Stimulated activated CD8-positive, alpha-beta memory T cell treated with anti-CD3 and anti-CD28 coated beads, Interleukin-7, amount 100 ng/mL, for 24 hours (primary cell): ENCODE measurements at regions not wholly inside any gene's neighbourhood (a gene's known extent, or its start where the extent isn't known, plus 50 kb on each side); places are given as distances from the start of the nearest gene placed in this dataset.

Source experiments
- DNase-seq: peaks from one replicate; pipeline ENCODE4 v3.0.0-alpha.2; 2020; ENCODE audit warnings: low read depth

DNA sequence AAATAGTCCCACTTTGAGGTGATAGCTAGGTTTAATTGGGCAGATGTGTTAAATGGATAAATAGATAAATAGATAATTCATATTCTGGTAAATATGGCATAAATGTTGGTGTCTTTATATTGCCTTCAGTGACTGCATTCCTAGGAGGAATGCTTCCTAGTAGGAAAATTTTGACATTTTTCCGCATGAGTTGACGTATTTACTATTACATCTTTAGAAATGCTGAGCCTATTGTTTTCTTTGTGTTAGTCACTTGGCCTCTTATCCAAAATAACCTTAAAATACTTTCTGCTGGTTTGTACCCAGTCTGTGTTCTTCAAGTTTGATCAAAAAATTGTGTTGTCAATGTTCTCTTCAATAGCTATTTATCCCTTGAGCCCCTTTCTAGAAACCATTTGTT is 495.6 kb upstream of the ZEB2 start:
- DNase-seq = no peak

DNA sequence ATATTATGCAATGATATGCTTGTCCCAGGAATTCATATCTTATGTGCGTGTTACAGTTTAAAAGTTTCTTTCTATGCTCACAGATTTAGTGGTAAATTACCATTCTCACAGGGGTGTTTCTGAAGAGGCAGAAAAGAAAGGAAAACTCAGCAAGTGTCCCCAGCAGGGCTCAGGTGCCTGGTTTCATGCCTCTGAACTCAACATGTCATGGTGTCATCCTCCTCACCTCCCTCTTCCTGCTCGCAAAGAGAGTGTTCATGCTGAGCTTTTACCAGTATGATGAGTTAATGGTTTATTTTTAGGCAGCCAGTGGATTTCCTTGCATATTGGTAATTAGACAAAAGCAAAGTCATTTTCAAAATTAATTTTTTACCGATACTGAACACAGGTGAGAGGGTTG is 492.9 kb upstream of the ZEB2 start:
- DNase-seq = no peak

DNA sequence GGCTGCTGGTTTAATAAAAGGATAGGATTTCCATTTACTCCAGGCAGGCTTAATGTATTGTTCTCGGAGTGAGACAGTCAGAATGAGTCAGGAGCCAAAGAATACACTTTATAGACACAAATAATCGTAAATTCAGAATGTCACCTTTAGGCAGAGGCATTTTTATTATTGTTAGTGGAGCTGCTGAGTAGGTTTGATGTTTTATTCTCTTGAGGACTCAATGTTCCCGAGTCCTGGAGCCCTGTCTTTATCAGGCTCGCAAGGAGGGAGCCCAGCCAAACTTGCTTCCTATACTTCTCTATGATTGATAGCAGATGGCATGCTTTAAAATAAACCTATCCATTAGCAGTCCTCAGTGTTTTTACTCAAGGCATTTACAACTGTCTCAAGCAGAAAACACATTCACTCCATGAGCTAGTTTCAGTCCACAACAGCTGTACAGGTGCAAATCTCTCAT is 492.3 kb upstream of the ZEB2 start:
- DNase-seq = no peak

DNA sequence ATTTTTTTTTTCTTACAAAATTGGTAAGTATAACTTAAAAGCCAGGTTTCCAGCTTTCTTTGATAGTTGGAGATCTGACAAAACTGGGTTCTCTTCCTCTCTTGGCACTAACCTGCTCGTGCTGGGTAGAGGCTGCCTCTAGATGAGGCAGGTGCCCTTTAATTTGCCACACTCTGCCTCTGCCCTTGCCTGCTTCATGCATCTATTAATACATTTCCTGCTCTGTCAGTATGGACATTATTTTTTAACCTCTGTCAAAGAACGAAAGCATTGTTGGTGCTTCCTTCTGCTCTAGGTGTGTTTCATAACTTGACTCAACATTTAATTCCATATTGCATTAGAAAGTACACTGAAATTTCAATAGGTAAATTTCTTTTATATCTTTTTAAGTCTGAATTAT is 490.7 kb upstream of the ZEB2 start:
- no peak for DNase-seq

DNA sequence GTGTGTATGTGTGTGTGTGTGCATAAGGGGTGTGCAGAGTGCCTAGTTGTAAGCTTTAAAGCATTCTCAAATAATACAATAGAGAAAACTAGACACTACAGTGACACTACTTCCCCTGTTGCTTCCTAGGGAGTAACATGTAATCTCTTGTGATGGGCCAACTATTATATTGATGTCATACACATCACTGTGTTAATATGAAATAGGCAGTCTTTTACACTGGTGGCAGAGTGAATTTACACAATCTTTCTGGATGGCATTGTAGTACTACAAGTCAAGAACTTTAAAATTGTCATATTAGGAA is 488.0 kb upstream of the ZEB2 start:
- no peak for DNase-seq

DNA sequence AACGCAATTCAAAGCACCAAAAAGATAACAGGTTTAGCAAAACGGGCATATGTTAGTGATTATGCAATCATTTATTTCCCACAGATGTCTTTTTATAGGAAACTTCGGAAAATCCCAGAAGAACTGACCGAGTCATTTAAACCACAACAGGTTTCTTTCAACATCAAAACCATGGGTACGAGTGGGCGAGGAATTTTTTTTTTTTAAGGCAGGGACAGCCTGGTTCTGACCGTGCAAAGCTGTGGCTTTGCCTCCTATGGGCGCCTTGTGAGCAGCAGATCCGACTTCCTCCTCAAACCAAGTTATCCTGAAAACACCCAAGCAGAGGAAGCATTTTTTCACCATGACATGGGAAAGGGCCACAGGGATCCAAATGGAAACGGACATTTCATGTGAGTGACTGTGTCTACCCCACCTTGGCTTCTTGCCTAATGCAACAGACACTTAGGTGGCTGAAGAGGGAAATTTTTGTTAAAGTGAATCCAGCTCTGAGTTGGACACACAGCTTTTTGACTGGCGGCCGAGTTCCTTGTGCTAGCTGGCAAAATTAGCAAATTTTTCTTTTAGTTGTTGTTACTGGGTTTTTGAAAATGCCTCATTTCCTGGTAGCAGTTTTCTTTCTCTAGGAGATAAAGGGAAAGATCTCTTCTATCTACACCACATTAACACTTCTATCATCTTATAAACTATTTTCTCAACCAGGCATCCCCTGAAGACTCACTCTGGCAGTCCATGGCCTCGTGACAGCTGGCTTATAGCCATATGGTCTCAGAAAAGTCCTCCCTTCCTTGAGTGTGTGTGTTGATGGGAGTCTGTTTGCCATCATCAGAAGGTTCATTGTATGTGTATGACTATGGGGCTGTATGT is 487.4 kb upstream of the ZEB2 start:
- no peak for DNase-seq

DNA sequence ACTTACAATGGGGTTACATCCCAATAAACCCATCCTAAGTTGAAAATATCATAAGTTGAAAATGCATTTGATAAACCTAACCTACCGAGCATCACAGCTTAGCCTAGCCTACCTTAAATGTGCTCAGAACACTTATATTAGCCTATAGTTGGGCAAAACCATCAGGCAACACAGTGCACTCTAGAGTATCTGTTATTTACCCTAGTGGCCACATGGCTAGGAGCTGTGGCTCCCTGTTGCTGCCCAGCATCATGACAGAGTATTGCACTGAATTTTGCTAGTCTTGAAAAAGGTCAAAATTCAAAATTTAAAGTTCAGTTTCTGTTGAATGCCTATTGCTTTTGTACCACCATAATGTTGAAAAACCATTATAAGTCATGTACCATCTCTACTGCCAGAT is 482.7 kb upstream of the ZEB2 start:
- DNase-seq = no peak

DNA sequence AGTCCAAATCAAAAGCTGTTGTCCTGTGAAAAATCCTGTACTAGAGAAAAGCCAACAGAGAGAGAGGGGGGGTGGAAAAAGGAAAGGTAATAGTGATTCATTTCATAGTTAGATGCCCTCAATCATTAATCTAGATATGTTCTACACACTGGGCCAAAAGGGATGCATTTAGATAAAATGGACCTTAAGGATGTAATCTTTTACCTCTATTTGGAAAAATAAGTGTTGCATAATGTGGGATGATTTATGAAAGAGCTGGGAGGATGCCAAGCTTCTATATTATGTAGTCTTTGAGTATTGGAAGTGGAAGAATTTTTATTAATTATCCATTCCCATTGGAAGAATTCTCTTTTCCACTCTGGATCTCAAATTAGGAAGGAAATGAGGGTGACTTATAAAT is 480.5 kb upstream of the ZEB2 start:
- DNase-seq = no peak

DNA sequence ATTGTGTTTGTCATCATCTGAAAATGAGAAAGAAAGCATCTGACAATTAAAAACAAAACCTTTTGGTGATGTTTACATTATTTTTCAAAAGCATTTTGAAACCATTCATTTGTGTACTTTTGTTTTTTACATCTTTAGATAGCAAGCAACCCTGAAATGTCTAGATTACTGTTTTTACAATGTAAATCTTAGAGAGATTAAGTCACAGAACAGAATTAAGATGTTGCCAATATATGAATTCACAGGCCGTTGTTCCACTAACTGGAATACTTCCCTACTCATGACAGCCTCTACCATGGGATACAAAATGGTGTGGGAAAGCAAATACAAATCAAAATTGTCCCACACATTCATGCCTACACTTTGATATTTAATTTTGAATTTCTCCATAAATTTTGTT is 480.0 kb upstream of the ZEB2 start:
- DNase-seq = no peak

DNA sequence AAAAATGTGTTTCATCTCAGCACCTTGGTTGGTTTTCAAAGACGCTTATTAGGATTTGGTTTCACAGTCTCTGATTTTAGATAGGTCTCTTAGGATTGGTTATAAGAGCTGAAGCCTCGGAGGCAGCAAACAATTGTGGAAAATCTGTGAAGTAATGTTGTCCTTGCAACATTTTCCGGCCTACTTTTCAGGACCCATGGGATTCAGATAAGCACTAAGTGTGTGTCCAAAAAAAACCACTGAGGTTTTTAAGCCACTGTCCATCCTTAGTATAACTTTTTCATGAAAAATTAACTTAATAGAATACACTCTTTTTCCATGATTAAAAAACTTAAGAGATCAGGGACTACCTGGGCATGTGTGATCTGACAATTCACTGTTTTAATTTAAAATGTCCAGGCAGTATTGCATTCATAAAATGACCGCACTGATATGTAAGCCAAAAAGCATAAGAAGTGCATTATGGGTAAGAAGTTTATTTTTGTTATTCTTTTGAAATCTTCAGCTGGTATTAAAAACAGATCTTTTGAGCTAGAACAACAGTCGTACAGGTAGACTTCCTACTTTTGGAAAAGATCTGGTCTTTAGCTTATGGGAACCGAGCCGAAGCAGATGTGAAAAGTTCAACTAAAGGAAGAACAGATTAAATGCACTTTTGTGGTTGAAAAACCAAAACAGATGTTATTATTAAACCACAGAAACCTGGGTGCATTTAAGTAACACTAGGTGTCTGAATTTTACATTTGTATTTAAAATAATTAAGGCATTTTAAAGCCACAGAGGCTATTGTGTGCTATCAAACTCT is 479.4 kb upstream of the ZEB2 start:
- no peak for DNase-seq

DNA sequence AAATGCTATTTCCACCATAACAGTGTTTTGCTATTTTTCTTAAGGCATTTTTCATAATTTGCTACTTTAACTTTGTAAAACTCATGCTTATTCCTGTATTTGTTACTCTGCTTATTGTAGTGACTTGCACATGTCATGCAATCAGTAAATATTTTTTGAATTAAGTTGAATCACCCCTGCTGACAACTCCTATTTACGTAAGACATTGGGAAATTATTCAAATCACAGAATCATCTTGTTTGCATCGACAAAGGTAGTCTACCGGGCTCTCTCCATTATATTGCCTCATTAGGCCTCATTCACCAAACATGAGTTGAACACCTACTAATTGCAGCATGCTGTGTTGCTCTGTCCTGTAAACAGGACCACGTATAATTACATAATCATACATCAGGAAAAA is 478.5 kb upstream of the ZEB2 start:
- DNase-seq = no peak

DNA sequence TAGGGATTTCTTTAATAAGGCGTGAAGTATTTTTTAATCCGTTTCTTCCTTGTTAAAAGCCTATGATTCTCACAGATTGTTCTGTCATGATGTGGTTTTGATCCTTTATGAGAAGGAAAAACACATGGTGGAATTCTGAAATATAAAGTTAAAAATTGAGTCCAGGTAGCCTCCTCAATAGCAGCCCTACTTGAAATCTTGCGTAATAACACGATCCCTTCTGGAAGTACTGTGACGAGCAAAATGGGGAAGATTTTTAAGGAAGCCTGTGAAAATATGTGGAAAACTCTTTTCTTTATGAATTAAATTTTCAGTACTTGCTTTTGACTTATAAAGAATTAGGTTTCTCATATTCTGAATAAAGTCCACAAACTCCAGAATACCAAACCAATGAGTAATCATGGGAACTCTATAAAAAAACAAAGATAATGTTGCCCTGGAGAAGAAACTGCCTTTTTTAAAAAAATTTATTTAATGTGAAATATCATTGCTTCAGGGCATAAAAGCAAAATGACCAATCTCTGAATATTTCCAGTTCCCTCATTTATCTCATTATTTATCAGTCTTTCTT is 476.4 kb upstream of the ZEB2 start:
- DNase-seq = no peak

DNA sequence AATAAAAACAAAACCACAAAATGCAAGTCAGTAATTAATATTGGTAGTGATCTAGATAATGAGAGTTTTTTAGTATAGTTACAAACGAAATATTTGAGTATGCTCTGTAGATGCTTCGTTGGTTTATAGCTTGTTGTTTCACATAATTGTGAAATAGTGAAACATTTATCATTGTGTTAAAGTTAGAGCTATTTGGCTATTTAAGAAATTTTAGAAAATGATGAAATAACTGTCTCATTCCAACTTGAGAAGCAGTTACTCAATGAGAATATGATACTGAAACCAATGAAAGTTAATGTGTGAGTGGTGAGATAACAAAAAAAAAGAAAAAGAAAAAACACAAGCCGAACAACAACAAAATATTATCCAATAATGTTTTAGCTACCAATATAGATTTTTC is 475.6 kb upstream of the ZEB2 start:
- no peak for DNase-seq

DNA sequence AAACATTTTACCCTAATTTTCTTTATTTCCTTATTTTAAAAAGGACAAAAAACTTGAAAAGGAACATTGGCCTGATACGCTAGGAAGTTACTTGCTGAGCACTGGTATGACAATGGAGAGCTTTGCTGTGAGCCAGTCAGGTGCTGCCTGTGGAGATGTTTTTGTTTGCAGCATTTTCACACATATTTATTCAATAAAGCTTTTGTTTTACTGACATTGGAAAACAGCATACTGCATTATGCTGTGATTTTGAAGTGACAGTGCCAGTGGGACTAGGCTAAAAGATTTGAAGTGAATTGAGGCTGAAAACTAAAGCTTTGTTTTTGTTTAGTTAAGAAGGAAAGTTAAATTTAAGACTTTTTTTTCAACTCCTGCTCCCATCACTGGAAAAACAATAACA is 470.7 kb upstream of the ZEB2 start:
- DNase-seq = no peak

DNA sequence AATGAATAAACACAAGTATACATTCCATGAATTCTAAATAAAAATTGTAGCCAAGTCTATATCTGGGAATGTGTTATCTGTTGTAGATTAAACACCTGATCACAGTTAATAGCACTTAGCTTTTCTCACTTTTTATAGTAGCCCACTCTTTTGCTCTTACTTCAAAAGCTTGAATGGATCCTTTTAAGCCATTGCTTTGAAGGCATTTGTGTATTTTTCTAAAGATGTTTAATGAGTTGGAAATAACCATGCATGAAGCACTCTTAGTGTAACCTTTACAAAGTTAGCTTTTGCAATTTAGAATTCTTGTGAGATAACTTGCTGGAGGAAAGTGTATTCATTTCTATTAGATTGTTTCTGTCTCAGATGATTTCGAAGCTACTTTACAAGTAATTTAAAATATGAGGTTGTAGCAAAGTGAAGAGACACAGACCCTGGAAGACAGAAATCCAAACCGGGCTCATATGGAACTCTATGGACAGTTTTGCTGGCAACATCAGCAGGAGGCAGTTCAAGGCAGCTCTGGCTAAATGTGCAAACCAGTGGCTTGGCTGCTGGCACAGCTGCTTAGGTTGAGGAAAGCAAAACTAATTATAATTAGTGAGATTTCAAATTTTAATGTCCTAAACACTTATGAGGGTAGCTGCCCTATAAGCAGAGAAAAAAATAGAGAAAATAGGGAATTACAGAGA is 469.8 kb upstream of the ZEB2 start:
- DNase-seq = no peak

DNA sequence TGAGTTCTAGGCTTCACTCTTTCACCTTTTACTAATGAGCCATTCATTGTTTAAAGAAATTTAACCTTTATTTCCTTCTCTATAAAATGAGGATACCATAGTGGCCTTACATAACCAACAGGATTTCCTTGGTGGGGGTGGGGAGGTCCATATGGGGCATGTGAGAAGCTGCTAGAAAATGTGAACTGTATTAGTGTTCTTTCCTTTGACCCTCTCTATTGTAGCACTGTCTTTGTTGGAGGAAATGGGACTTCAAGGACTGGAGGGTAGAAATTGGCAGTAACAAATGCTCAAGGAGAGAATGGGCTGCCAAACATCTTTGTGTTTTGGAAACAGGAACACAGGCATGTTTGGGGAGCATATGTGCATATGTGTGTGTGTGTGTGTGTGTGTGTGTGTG is 468.7 kb upstream of the ZEB2 start:
- no peak for DNase-seq

DNA sequence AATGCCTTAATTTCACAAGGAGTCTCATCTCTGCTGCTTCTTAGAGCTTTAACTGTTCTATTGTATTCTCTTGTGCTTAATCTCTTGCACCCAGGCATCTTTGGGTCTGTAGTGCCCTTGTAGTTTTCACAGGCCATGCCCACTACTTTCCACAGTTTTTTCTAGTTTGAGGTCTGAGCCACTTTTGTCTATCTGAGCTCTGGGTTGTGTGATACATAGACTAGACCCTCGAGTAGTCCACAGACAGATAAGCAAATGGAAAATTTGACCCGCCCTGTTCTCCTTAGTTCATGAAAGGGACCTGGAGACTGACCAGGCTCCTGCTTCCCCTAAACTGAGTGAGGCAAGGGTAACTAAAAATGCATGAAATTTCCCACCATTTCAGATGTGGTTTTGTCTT is 466.8 kb upstream of the ZEB2 start:
- DNase-seq = no peak

DNA sequence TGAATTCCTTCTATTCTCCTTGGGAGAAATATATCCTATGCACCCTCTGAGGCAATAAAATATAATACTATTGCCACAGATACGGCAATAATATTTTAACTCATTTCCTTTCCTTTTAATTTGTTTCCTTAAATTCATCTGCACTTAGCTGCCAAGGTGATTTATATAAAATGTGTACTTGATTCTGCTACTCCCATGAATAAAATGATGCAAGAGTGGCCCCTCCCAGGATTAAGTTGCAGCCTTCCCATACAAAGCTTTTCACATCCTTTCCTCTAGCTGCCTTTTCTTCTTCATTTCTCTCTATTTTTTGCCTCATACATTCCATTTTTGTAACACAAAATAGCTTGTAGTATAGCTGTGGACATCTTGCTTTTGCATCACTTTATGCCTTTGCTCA is 464.1 kb upstream of the ZEB2 start:
- DNase-seq = no peak

DNA sequence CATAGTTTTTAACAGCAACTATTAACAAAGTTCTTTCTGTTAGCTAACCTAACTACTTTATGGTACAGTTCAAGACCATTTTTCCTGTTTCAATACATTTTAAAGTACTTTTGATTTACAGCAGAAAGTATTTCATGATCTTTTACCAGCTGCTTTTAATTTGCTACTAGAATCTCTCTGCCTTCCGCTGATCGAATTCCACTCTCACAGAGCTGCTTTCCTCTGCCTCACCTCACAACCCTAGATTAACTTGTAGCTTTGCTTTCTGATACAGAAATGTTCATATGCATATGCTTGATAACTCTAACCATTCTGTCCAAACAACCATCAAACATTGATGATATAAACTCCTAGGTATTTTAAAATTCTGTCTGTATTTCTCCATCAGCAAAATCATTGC is 463.2 kb upstream of the ZEB2 start:
- no peak for DNase-seq

DNA sequence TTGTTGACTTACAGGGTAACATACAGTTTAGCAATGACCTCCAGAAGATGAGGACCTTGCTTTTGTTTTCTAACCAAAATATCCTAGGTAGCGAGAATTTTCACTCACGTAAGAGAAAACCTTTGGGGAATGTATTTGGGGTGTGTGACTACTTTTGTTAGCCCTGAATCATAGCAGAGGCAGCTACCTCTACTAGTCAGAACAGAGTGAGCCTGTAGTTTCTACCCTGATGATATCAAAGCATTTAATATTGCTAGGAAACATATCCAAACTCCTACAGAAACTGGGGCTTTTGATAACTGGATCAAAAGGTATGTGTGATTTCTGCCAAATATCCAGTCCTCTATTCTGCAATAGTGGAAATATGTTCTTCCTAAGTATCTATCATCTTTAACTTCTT is 462.6 kb upstream of the ZEB2 start:
- no peak for DNase-seq

DNA sequence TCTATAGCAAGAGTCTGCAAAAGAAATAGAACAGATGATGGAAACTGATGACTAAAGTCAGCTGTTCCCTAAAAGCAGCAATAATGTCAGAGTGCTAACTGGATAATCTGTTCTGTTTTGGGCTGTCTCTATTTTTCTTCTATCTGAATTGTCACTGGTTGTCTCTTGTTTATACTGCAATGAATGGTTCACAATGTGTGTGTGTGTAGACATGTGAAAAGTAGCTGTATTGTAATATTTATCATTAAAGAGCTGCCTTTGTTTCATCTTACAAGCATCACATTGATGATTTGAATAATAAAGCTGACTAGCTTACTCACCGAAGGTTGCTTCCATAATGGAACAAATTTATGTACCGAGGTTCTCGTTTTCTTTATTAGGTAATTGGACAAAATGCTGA is 456.0 kb upstream of the ZEB2 start:
- DNase-seq = no peak

DNA sequence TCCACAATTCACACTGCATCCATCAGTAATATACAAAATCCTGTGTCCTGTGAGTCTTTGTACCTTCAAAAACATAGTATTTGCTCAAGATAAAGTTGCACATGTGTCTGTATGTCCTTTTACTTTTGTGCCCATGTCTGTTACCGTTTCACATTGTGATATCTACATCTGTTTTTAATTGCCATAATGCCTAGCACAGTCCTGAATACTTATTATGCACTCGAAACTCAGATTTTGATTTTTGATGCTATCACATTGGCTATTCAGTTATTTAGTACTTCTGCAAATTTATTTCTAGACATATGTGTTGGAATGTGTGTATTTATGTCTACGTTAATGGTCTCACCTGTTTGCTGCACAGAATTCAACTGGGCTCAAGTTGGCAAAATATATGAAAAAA is 452.8 kb upstream of the ZEB2 start:
- DNase-seq = no peak
